Thoracic aorta (tissue), 2 donors: ENCODE measurements at regions not wholly inside any gene's neighbourhood (a gene's known extent, or its start where the extent isn't known, plus 50 kb on each side); places are given as distances from the start of the nearest gene placed in this dataset.

Source experiments
- ATAC-seq: fragments of 150-250 bp; one replicate; pipeline ENCODE4 v1.8.0; 2017; ENCODE audit warnings: low read depth; ENCODE audit not compliant: insufficient number of reproducible peaks, low FRiP score
- DNase-seq: peaks from one replicate; pipeline ENCODE4 v3.0.0-alpha.2; 2020; ENCODE audit warnings: low spot score
- H3K27ac ChIP-seq, 2 donors: fragments of 200-600 bp; sonication (generic); 1 replicate in 1 of 2; 2 replicates in 1 of 2; pipeline ENCODE4 v1.5.1; 2016; ENCODE audit warnings: mild to moderate bottlenecking in 2 of 2, moderate library complexity in 2 of 2
- H3K27me3 ChIP-seq: fragments of 200-600 bp; sonication (generic); replicated peaks from 2 replicates; pipeline ENCODE4 v1.6.0; 2016; ENCODE audit warnings: mild to moderate bottlenecking; ENCODE audit not compliant: insufficient read depth
- H3K36me3 ChIP-seq: fragments of 200-600 bp; sonication (generic); one replicate; pipeline ENCODE4 v1.5.1; 2016
- H3K4me1 ChIP-seq, 2 donors: fragments of 200-600 bp; sonication (generic); 1 replicate in 1 of 2; 2 replicates in 1 of 2; pipeline versions ENCODE4 v1.5.1 to v1.6.0; 2016; ENCODE audit warnings: low read depth in 2 of 2, mild to moderate bottlenecking in 1 of 2; ENCODE audit not compliant: control insufficient read depth in 1 of 2
- H3K4me3 ChIP-seq: fragments of 200-600 bp; sonication (generic); 2 replicates; pipeline ENCODE4 v1.5.1; 2016; ENCODE audit warnings: mild to moderate bottlenecking
- H3K9me3 ChIP-seq: fragments of 200-600 bp; sonication (generic); 2 replicates; pipeline ENCODE4 v1.5.1; 2016
- CTCF ChIP-seq: fragments of 200-600 bp; sonication (generic); IDR thresholded peaks from one replicate; pipeline ENCODE4 v1.5.1; 2019; ENCODE audit warnings: antibody characterized with exemption

GRCh38 chr3:20604659-20605058 lies 418.7 kb upstream of the SGO1 start:
- H3K4me1 ChIP-seq: no peaks in the 10 kb centered on the region
- no peaks in the 10 kb centered on the region for H3K36me3 ChIP-seq
- no peak overlapping the region for H3K4me3 ChIP-seq
- no peaks in the 10 kb centered on the region for H3K27me3 ChIP-seq
- peaks cover 3% of the 10 kb centered on the region for H3K9me3 ChIP-seq
- no peak overlapping the region for H3K27ac ChIP-seq
- no peak for TF ChIP-seq CTCF
- ATAC-seq (no peak), DNase-seq (no peak)

DNA sequence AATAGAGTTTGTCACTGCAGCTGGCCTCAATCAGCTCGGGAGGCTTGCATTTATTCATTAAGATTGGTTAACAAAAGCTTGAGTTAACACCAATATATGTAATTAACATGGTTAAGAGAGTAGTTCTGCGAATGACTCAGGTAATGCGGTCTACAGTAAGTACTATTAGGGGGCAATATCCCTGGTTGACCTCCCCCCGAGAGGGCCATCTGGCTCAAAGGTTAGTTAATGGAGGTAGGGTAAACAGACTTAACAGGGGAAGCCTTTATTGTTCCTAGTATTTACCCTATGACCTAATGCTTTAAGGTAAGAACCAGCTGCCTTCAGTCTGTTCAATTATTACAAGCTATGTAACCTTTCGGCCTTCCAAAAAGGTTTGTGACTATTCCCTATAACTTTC lies 403.3 kb upstream of the SGO1 start:
- no peak overlapping the region for H3K27ac ChIP-seq
- no peaks in the 10 kb centered on the region for H3K36me3 ChIP-seq
- no peak overlapping the region for H3K4me3 ChIP-seq
- DNase-seq (no peak), ATAC-seq (no peak)
- no peak for TF ChIP-seq CTCF
- no peaks in the 10 kb centered on the region for H3K9me3 ChIP-seq
- H3K4me1 ChIP-seq: no peaks in the 10 kb centered on the region
- H3K27me3 ChIP-seq: no peaks in the 10 kb centered on the region

DNA sequence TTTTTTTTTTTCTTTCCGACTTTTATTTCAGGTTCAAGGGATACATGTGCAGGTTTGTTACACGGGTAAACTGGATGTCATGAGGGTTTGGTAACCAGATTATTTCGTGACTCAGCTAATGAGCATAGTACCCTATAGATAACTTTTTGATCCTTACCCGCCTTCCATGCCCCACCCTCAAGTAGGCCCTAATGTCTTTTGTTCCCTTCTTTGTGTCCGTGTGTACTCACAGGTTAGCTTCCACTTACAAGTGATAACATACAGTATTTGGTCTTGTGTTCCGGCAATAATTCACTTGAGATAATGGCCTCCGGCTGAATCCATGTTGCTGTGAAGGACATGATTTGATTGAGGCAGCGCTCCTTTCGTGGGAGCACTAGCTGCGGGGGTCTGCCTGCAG lies 402.8 kb upstream of the SGO1 start:
- TF ChIP-seq CTCF: no peak
- no peaks in the 10 kb centered on the region for H3K9me3 ChIP-seq
- H3K4me1 ChIP-seq: no peaks in the 10 kb centered on the region
- H3K36me3 ChIP-seq: no peaks in the 10 kb centered on the region
- no peaks in the 10 kb centered on the region for H3K27me3 ChIP-seq
- H3K4me3 ChIP-seq: no peak overlapping the region
- DNase-seq (no peak), ATAC-seq (no peak)
- H3K27ac ChIP-seq: no peak overlapping the region

- no peak for TF ChIP-seq CTCF
These were observed 397.6 kb upstream of the SGO1 start for GRCh38 chr3:20583648-20584047.

GRCh38 chr3:20576228-20576627 lies 390.2 kb upstream of the SGO1 start:
- H3K27ac ChIP-seq: no peak overlapping the region
- no peak for DNase-seq
- no peak for ATAC-seq
- H3K36me3 ChIP-seq: no peaks in the 10 kb centered on the region
- no peak for TF ChIP-seq CTCF
- no peaks in the 10 kb centered on the region for H3K27me3 ChIP-seq
- no peak overlapping the region for H3K4me3 ChIP-seq
- no peaks in the 10 kb centered on the region for H3K9me3 ChIP-seq
- H3K4me1 ChIP-seq: no peaks in the 10 kb centered on the region

More at GRCh38 chr3:20583648-20584047, 397.6 kb upstream of the SGO1 start:
- Histone ChIP-seq H3K27ac (no peak overlapping the region), H3K9me3 (no peaks in the 10 kb centered on the region), H3K4me1 (no peaks in the 10 kb centered on the region), H3K36me3 (no peaks in the 10 kb centered on the region), H3K27me3 (no peaks in the 10 kb centered on the region), H3K4me3 (no peak overlapping the region)
- no peak for ATAC-seq
- DNase-seq: no peak
